KMS-11 (cell line): ENCODE measurements at regions not wholly inside any gene's neighbourhood (a gene's known extent, or its start where the extent isn't known, plus 50 kb on each side); places are given as distances from the start of the nearest gene placed in this dataset.

ENCODE experiments used
- H2AFZ ChIP-seq: fragments of 200-600 bp; sonication (generic); 2 replicates; pipeline ENCODE4 v1.6.1; 2016; ENCODE audit warnings: antibody characterized with exemption, mixed run types, low read depth
- H3K27ac ChIP-seq: fragments of 200-600 bp; sonication (generic); 2 replicates; pipeline ENCODE4 v1.6.1; 2016; ENCODE audit warnings: mild to moderate bottlenecking, mixed run types
- H3K27me3 ChIP-seq: fragments of 200-600 bp; sonication (generic); 2 replicates; pipeline ENCODE4 v1.6.1; 2017; ENCODE audit warnings: mild to moderate bottlenecking, low read depth, mixed run types, moderate library complexity; ENCODE audit not compliant: insufficient read depth
- H3K36me3 ChIP-seq: fragments of 200-600 bp; sonication (generic); 2 replicates; pipeline ENCODE4 v1.6.1; 2017; ENCODE audit warnings: mild to moderate bottlenecking, mixed run types; ENCODE audit not compliant: insufficient read depth
- H3K4me1 ChIP-seq: fragments of 200-600 bp; sonication (generic); 2 replicates; pipeline ENCODE4 v1.6.1; 2016; ENCODE audit warnings: mild to moderate bottlenecking, low read depth, mixed run types; ENCODE audit not compliant: poor library complexity, severe bottlenecking
- H3K4me2 ChIP-seq: fragments of 200-600 bp; sonication (generic); 2 replicates; pipeline ENCODE4 v1.7.0; 2016; ENCODE audit warnings: mild to moderate bottlenecking, mixed run types
- H3K4me3 ChIP-seq: fragments of 200-600 bp; sonication (generic); IDR thresholded peaks from 2 replicates; pipeline ENCODE4 v1.6.1; 2017; ENCODE audit warnings: low read depth, low read length, mixed read lengths; ENCODE audit not compliant: insufficient read depth
- H3K79me2 ChIP-seq: fragments of 200-600 bp; sonication (generic); 2 replicates; pipeline ENCODE4 v1.6.1; 2016; ENCODE audit warnings: low read depth, mixed run types; ENCODE audit not compliant: insufficient read depth
- H3K9ac ChIP-seq: fragments of 200-600 bp; sonication (generic); 2 replicates; pipeline ENCODE4 v1.6.1; 2016; ENCODE audit warnings: mild to moderate bottlenecking, mixed run types
- H4K20me1 ChIP-seq: fragments of 200-600 bp; sonication (generic); 2 replicates; pipeline ENCODE4 v1.6.1; 2016; ENCODE audit warnings: mild to moderate bottlenecking, mixed run types; ENCODE audit not compliant: insufficient read depth
- CTCF ChIP-seq: fragments of 200-600 bp; sonication (generic); conservative IDR thresholded peaks from 2 replicates; pipeline ENCODE4 v1.6.1; 2017; ENCODE audit warnings: low read depth, mild to moderate bottlenecking, antibody characterized with exemption, low read length, moderate library complexity, mixed read lengths

DNA sequence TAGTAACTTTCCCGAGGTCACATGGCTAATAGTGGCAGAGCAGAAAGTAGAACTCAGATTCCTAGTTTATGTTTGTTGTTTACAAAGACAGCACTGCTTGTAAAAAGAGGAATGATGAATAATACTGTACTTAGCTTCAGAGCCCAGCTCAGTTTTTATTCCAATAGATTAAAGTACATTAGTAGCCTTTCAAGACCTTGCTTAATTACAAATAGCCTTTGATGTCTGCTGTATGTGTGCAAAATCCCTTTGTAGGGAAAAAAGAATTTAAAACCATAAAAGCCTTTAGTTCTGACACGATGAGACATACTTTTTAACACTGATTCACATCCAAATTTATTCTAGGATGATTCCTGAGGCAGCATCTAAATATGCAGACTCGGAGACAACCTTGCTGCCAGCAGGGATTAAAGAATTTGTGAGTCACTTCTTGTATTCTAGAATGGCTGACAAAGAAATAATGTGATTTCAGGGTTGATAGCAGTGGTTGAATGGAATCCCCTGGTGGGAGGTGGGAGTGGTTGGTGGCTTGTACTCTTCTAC, 324.2 kb upstream of the TGFBR2 start:
- Histone ChIP-seq H3K36me3 (no peaks in the 10 kb centered on the region), H3K27me3 (no peaks in the 10 kb centered on the region), H3K4me3 (no peak overlapping the region), H4K20me1 (no peaks in the 10 kb centered on the region), H2AFZ (no peak overlapping the region), H3K27ac (no peak overlapping the region), H3K4me2 (no peak overlapping the region), H3K4me1 (no peaks in the 10 kb centered on the region), H3K79me2 (no peaks in the 10 kb centered on the region), H3K9ac (no peak overlapping the region)
- TF ChIP-seq CTCF = no peak

- Histone ChIP-seq H3K4me2 (no peak overlapping the region), H3K4me1 (no peaks in the 10 kb centered on the region), H3K4me3 (no peak overlapping the region), H4K20me1 (no peaks in the 10 kb centered on the region), H3K27me3 (no peaks in the 10 kb centered on the region), H3K9ac (no peak overlapping the region), H3K27ac (no peak overlapping the region), H3K79me2 (no peaks in the 10 kb centered on the region), H3K36me3 (no peaks in the 10 kb centered on the region), H2AFZ (no peak overlapping the region)
- TF ChIP-seq CTCF = no peak
Measured at GRCh38 chr3:30285188-30286006, 321.0 kb upstream of the TGFBR2 start.

GRCh38 chr3:30286007-30286669, 320.3 kb upstream of the TGFBR2 start:
- H3K4me2 ChIP-seq = no peak overlapping the region
- H3K4me3 ChIP-seq = no peak overlapping the region

DNA sequence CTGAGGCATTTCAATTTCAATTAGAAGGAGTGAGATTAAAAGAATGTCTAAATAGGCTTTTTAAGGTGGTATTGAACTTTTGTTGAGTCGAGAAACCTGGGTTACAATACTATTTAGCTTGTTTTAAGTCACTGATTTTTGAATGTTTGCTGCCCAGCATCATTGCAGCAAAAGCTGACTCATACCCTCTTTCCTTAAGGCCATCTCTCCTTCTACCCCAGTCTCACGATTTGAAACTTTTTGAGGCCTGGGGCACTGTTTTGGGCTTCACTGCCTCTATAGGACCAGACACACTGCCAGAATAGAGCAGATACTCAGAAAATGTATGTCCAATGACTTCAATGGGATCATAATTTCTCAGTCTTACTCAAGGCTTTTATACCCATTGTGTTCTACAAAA, 319.6 kb upstream of the TGFBR2 start:
- no peak overlapping the region for H3K4me2 ChIP-seq
- no peak for TF ChIP-seq CTCF

More at GRCh38 chr3:30286007-30286669, 320.3 kb upstream of the TGFBR2 start:
- no peaks in the 10 kb centered on the region for H3K27me3 ChIP-seq
- H3K27ac ChIP-seq = no peak overlapping the region
- no peaks in the 10 kb centered on the region for H4K20me1 ChIP-seq
- H2AFZ ChIP-seq = no peak overlapping the region
- H3K4me1 ChIP-seq = no peaks in the 10 kb centered on the region
- no peaks in the 10 kb centered on the region for H3K79me2 ChIP-seq
- H3K36me3 ChIP-seq = no peaks in the 10 kb centered on the region
- TF ChIP-seq CTCF = no peak
- H3K9ac ChIP-seq = no peak overlapping the region

More for the DNA sequence above, 319.6 kb upstream of the TGFBR2 start:
- Histone ChIP-seq H4K20me1 (no peaks in the 10 kb centered on the region), H3K9ac (no peak overlapping the region), H3K79me2 (no peaks in the 10 kb centered on the region), H2AFZ (no peak overlapping the region), H3K27ac (no peak overlapping the region), H3K27me3 (no peaks in the 10 kb centered on the region), H3K4me3 (no peak overlapping the region), H3K4me1 (no peaks in the 10 kb centered on the region), H3K36me3 (no peaks in the 10 kb centered on the region)
